Loucy (cell line): ENCODE measurements at regions not wholly inside any gene's neighbourhood (a gene's known extent, or its start where the extent isn't known, plus 50 kb on each side); places are given as distances from the start of the nearest gene placed in this dataset.

Source experiments
- H2AFZ ChIP-seq: fragments of 200-600 bp; sonication (generic); 2 replicates; pipeline ENCODE4 v1.6.0; 2016; ENCODE audit warnings: antibody characterized with exemption, mild to moderate bottlenecking, low read length, moderate library complexity
- H3F3A ChIP-seq: fragments of 200-600 bp; 2 replicates; pipeline ENCODE4 v1.6.0; 2016; ENCODE audit warnings: antibody characterized with exemption, low read depth, mild to moderate bottlenecking
- H3K27me3 ChIP-seq: fragments of 200-600 bp; sonication (generic); 2 replicates; pipeline ENCODE4 v1.6.1; 2014; ENCODE audit warnings: low read length, mild to moderate bottlenecking; ENCODE audit not compliant: insufficient read depth, poor library complexity, severe bottlenecking
- H3K36me3 ChIP-seq: fragments of 200-600 bp; sonication (generic); 2 replicates; pipeline ENCODE4 v1.6.1; 2016; ENCODE audit warnings: low read length; ENCODE audit not compliant: insufficient read depth
- H3K4me1 ChIP-seq: fragments of 200-600 bp; sonication (generic); 2 replicates; pipeline ENCODE4 v1.5.1; 2014; ENCODE audit warnings: low read length, mild to moderate bottlenecking; ENCODE audit not compliant: insufficient read depth, poor library complexity, severe bottlenecking
- H3K4me2 ChIP-seq: fragments of 200-600 bp; sonication (generic); 2 replicates; pipeline ENCODE4 v1.6.0; 2014; ENCODE audit warnings: antibody characterized with exemption, low read length, low read depth, mild to moderate bottlenecking; ENCODE audit not compliant: poor library complexity, severe bottlenecking
- H3K4me3 ChIP-seq: fragments of 200-600 bp; sonication (generic); 2 replicates; pipeline ENCODE4 v1.5.1; 2014; ENCODE audit warnings: low read length, mild to moderate bottlenecking, mixed read lengths; ENCODE audit not compliant: poor library complexity, severe bottlenecking
- H3K79me2 ChIP-seq: fragments of 200-600 bp; sonication (generic); 2 replicates; pipeline ENCODE4 v1.6.1; 2014; ENCODE audit warnings: low read length; ENCODE audit not compliant: insufficient read depth
- H3K9ac ChIP-seq: fragments of 200-600 bp; sonication (generic); 2 replicates; pipeline ENCODE4 v1.6.0; 2014; ENCODE audit warnings: mild to moderate bottlenecking, low read depth, low read length, moderate library complexity; ENCODE audit not compliant: poor library complexity, severe bottlenecking
- H3K9me2 ChIP-seq: fragments of 200-600 bp; sonication (generic); replicated peaks from 2 replicates; pipeline ENCODE4 v1.6.1; 2016; ENCODE audit warnings: low read depth, low read length, mixed read lengths
- H3K9me3 ChIP-seq: fragments of 200-600 bp; sonication (generic); 2 replicates; pipeline ENCODE4 v1.6.1; 2014; ENCODE audit warnings: mild to moderate bottlenecking, antibody characterized with exemption, low read length, low read depth; ENCODE audit not compliant: insufficient read depth
- H4K20me1 ChIP-seq: fragments of 200-600 bp; sonication (generic); 2 replicates; pipeline ENCODE4 v1.6.0; 2014; ENCODE audit warnings: antibody characterized with exemption, low read length, mild to moderate bottlenecking; ENCODE audit not compliant: insufficient read depth, poor library complexity, severe bottlenecking
- EZH2phosphoT487 ChIP-seq: fragments of 200-600 bp; IDR thresholded peaks from 2 replicates; pipeline ENCODE4 v1.6.1; 2018; ENCODE audit warnings: antibody characterized with exemption, mild to moderate bottlenecking, moderate library complexity, borderline replicate concordance
- TF ChIP-seq, protein P1 (sequence below): fragments of 200-600 bp; sonication (generic); conservative IDR thresholded peaks from 2 replicates; pipeline ENCODE4 v1.5.1; 2014; ENCODE audit warnings: mild to moderate bottlenecking, antibody characterized with exemption, low read length

GRCh38 chr6:86686496-86686895, 250.8 kb upstream of the HTR1E start:
- H3K79me2 ChIP-seq: no peaks in the 10 kb centered on the region
- no peak overlapping the region for H3K9ac ChIP-seq
- H3K4me1 ChIP-seq: no peaks in the 10 kb centered on the region
- H3F3A ChIP-seq: no peaks in the 10 kb centered on the region
- H3K9me2 ChIP-seq: no peaks in the 10 kb centered on the region
- H4K20me1 ChIP-seq: no peaks in the 10 kb centered on the region
- no peaks in the 10 kb centered on the region for H3K36me3 ChIP-seq
- TF ChIP-seq, protein P1, sequence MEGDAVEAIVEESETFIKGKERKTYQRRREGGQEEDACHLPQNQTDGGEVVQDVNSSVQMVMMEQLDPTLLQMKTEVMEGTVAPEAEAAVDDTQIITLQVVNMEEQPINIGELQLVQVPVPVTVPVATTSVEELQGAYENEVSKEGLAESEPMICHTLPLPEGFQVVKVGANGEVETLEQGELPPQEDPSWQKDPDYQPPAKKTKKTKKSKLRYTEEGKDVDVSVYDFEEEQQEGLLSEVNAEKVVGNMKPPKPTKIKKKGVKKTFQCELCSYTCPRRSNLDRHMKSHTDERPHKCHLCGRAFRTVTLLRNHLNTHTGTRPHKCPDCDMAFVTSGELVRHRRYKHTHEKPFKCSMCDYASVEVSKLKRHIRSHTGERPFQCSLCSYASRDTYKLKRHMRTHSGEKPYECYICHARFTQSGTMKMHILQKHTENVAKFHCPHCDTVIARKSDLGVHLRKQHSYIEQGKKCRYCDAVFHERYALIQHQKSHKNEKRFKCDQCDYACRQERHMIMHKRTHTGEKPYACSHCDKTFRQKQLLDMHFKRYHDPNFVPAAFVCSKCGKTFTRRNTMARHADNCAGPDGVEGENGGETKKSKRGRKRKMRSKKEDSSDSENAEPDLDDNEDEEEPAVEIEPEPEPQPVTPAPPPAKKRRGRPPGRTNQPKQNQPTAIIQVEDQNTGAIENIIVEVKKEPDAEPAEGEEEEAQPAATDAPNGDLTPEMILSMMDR: no peak
- no peak for TF ChIP-seq EZH2phosphoT487
- H2AFZ ChIP-seq: no peak overlapping the region
- H3K27me3 ChIP-seq: no peaks in the 10 kb centered on the region
- H3K4me2 ChIP-seq: no peak overlapping the region
- no peak overlapping the region for H3K4me3 ChIP-seq
- H3K9me3 ChIP-seq: no peaks in the 10 kb centered on the region

- Histone ChIP-seq H3K79me2 (no peaks in the 10 kb centered on the region), H3K9me3 (no peaks in the 10 kb centered on the region), H3K4me3 (no peak overlapping the region), H3K9me2 (no peaks in the 10 kb centered on the region), H4K20me1 (no peaks in the 10 kb centered on the region), H3K9ac (no peak overlapping the region), H3K27me3 (no peaks in the 10 kb centered on the region), H3F3A (no peaks in the 10 kb centered on the region), H3K4me2 (no peak overlapping the region), H3K36me3 (no peaks in the 10 kb centered on the region), H3K4me1 (no peaks in the 10 kb centered on the region), H2AFZ (no peak overlapping the region)
- TF ChIP-seq, protein P1: no peak
- no peak for TF ChIP-seq EZH2phosphoT487
Observed at GRCh38 chr6:86685230-86685797, 252.0 kb upstream of the HTR1E start.

DNA sequence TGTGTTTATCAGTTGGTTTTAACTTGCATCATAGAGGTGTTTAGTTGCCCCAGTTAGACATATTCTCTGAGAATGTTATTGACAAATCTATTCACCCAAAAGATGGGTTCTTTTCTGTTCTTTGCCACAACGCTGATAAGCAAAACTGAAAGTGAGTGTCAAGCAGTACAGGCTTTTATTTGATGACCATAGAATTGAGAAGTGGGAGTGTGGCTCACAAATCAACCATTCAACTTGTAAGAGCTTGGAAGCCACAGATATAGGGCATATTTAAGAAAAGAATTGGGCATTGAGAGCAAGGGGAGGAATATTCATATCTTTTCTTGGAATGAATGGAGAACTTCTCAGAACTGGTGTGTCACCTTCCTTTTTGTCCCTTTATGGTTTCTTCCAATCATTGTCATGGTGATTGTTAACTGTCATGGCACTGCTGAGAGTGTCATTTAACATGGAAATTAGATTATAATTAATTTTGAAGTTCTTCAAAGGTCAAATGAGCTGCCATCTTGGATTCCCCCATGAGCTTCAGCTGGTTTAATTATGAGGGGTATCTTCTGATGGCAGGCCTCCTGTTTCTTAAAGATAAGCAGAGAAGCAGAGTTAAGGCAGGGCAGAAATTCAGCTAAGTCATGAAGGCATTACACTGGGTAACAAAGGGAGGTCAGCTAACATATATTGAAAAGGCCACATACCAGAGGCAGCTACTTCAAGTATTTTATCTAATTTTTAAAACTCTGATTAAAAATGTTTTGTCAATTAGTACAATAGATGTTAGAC, 254.0 kb upstream of the HTR1E start:
- Histone ChIP-seq H2AFZ (no peak overlapping the region), H3K4me2 (no peak overlapping the region), H3K27me3 (no peaks in the 10 kb centered on the region), H3K9ac (no peak overlapping the region), H3K79me2 (no peaks in the 10 kb centered on the region), H3F3A (no peaks in the 10 kb centered on the region), H3K4me1 (no peaks in the 10 kb centered on the region), H3K4me3 (no peak overlapping the region), H3K9me3 (no peaks in the 10 kb centered on the region), H3K36me3 (no peaks in the 10 kb centered on the region), H4K20me1 (no peaks in the 10 kb centered on the region), H3K9me2 (no peaks in the 10 kb centered on the region)
- TF ChIP-seq, protein P1: no peak
- TF ChIP-seq EZH2phosphoT487: no peak
